Peyer's patch (tissue), 4 donors: ENCODE measurements at regions not wholly inside any gene's neighbourhood (a gene's known extent, or its start where the extent isn't known, plus 50 kb on each side); places are given as distances from the start of the nearest gene placed in this dataset.

Experiments used
- POLR2A ChIP-seq, 2 donors: fragments of 450-650 bp; IDR thresholded peaks; one replicate each; pipeline ENCODE4 v1.5.1; 2017; ENCODE audit warnings: antibody characterized with exemption in 2 of 2, mild to moderate bottlenecking in 2 of 2, moderate library complexity in 2 of 2
- TF ChIP-seq, protein P1 (sequence below), 6 experiments: fragments of 450-650 bp in 4 of 6; fragments of 200-600 bp in 2 of 6; sonication (generic) in 1 of 6; IDR thresholded peaks; one replicate each; pipeline ENCODE4 v1.5.1; 2017 to 2019; ENCODE audit warnings: antibody characterized with exemption in 6 of 6, mild to moderate bottlenecking in 3 of 6, moderate library complexity in 1 of 6

DNA sequence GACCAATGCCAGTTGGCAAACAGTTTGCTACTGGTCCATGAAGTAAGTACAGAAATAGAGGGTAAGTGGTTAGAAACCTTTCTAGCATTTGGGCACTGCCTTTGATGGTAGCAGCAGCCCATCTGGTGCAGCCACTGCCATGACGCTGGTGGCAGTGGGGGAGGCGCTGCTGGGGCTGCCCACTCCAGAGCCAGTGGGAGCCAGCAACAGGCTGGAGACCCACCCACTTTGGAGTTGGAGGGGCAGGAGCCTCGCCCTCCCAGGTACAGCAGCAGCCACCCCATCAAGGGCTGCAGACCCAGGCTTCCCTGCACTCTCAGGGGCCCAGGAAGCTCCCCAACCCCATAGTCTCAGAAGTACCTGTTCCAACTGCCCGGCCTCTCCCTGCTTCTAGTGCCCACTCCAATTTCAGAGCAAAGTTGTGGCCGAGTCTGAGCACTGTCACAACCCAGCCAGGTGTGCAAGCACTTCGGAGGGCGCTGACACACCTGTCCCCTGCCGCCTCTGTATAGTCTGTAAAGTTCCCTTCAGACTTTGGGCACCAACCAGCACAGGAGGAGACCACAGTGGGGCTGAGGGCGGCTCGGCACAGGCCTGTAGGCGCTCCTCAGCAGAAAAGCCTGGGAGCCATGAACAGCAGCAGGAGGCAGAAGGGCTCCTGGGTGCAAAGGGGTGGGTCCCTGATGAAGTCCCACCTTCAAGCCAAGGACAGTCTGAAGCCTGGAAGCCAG is 125.6 kb upstream of the CCDC150 start:
- TF ChIP-seq, protein P1, sequence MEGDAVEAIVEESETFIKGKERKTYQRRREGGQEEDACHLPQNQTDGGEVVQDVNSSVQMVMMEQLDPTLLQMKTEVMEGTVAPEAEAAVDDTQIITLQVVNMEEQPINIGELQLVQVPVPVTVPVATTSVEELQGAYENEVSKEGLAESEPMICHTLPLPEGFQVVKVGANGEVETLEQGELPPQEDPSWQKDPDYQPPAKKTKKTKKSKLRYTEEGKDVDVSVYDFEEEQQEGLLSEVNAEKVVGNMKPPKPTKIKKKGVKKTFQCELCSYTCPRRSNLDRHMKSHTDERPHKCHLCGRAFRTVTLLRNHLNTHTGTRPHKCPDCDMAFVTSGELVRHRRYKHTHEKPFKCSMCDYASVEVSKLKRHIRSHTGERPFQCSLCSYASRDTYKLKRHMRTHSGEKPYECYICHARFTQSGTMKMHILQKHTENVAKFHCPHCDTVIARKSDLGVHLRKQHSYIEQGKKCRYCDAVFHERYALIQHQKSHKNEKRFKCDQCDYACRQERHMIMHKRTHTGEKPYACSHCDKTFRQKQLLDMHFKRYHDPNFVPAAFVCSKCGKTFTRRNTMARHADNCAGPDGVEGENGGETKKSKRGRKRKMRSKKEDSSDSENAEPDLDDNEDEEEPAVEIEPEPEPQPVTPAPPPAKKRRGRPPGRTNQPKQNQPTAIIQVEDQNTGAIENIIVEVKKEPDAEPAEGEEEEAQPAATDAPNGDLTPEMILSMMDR (IDR thresholded peaks at IDR 0.05): no peak
- TF ChIP-seq POLR2A (IDR thresholded peaks at IDR 0.05): no peak
